HL-60 (cell line): ENCODE measurements at regions not wholly inside any gene's neighbourhood (a gene's known extent, or its start where the extent isn't known, plus 50 kb on each side); places are given as distances from the start of the nearest gene placed in this dataset.

ENCODE experiments used
- DNase-seq, 2 experiments: peaks; one replicate each; pipeline ENCODE4 v3.0.0-alpha.2; 2010 to 2020; ENCODE audit warnings: low read depth in 1 of 2, low spot score in 1 of 2
- H3K27ac ChIP-seq: fragments of 250-450 bp; sonication (Bioruptor Pico); replicated peaks from 2 replicates; pipeline ENCODE4 v1.5.1; 2020; ENCODE audit warnings: mild to moderate bottlenecking, moderate library complexity
- H3K27me3 ChIP-seq: fragments of 250-450 bp; sonication (Bioruptor Pico); 2 replicates; pipeline ENCODE4 v1.5.1; 2021; ENCODE audit warnings: mild to moderate bottlenecking, moderate library complexity; ENCODE audit not compliant: insufficient read depth, poor library complexity, severe bottlenecking
- H3K4me3 ChIP-seq: replicated peaks from 2 replicates; pipeline ENCODE4 v1.5.1; 2011; ENCODE audit warnings: mild to moderate bottlenecking, control low read depth, low read length; ENCODE audit not compliant: insufficient read depth
- GABPA ChIP-seq: IDR thresholded peaks from 2 replicates; pipeline ENCODE4 v1.6.1; 2012; ENCODE audit warnings: low read depth
- POLR2AphosphoS5 ChIP-seq: IDR thresholded peaks from 2 replicates; pipeline ENCODE4 v1.6.1; 2012; ENCODE audit warnings: low read depth
- SPI1 ChIP-seq: IDR thresholded peaks from 2 replicates; pipeline ENCODE4 v1.6.1; 2012; ENCODE audit warnings: low read depth, mild to moderate bottlenecking, borderline replicate concordance
- TF ChIP-seq, protein P1 (sequence below): IDR thresholded peaks from one replicate; pipeline ENCODE4 v1.5.1; 2011; ENCODE audit warnings: low read length, control low read depth, inconsistent platforms; ENCODE audit not compliant: insufficient read depth
- TF ChIP-seq, protein P2 (sequence below): IDR thresholded peaks from 2 replicates; pipeline ENCODE4 v1.6.1; 2012; ENCODE audit warnings: low read depth; ENCODE audit not compliant: insufficient replicate concordance

DNA sequence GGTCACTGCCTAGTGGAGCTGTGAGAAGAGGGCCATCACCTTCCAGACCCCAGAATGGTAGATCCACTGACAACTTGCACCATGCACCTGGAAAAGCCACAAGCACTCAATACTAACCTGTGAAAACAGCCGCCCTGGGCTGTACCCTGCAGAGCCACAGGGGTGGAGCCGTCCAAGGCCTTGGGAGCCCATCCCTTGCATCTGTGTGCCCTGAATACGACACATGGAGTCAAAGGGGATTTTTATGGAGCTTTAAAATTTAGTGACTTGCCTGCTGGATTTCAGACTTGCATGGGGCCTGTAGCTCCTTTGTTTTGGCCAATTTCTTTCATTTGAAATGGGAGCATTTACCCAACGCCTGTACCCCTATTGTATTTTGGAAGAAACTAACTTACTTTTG, 62.4 kb upstream of the HTR4 start:
- no peak for DNase-seq

DNA sequence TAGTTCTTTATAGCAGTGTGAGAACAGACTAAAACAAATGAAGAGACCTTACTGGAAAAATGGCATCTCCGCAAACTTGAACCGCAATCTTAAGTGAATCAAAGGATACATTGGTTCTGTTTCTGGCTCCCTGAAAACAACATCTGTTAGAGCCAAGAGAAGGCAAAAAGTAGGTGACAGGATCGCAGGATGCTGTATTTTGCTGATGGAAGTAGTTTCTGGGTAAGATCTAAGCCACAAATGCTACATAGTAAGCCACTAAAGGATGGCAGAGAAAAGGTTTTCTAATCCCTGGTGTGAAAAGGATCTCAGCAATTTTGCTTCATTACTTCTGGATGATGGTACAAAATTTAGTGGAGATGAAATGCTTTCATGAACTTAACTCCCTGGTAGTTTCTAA, 63.3 kb upstream of the HTR4 start:
- Histone ChIP-seq H3K27ac (no peak overlapping the region), H3K27me3 (peaks cover 5% of the 10 kb centered on the region), H3K4me3 (no peak overlapping the region)
- no peak for TF ChIP-seq SPI1
- TF ChIP-seq GABPA: no peak
- no peak for TF ChIP-seq POLR2AphosphoS5
- TF ChIP-seq, protein P1, sequence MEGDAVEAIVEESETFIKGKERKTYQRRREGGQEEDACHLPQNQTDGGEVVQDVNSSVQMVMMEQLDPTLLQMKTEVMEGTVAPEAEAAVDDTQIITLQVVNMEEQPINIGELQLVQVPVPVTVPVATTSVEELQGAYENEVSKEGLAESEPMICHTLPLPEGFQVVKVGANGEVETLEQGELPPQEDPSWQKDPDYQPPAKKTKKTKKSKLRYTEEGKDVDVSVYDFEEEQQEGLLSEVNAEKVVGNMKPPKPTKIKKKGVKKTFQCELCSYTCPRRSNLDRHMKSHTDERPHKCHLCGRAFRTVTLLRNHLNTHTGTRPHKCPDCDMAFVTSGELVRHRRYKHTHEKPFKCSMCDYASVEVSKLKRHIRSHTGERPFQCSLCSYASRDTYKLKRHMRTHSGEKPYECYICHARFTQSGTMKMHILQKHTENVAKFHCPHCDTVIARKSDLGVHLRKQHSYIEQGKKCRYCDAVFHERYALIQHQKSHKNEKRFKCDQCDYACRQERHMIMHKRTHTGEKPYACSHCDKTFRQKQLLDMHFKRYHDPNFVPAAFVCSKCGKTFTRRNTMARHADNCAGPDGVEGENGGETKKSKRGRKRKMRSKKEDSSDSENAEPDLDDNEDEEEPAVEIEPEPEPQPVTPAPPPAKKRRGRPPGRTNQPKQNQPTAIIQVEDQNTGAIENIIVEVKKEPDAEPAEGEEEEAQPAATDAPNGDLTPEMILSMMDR: no peak
- TF ChIP-seq, protein P2, sequence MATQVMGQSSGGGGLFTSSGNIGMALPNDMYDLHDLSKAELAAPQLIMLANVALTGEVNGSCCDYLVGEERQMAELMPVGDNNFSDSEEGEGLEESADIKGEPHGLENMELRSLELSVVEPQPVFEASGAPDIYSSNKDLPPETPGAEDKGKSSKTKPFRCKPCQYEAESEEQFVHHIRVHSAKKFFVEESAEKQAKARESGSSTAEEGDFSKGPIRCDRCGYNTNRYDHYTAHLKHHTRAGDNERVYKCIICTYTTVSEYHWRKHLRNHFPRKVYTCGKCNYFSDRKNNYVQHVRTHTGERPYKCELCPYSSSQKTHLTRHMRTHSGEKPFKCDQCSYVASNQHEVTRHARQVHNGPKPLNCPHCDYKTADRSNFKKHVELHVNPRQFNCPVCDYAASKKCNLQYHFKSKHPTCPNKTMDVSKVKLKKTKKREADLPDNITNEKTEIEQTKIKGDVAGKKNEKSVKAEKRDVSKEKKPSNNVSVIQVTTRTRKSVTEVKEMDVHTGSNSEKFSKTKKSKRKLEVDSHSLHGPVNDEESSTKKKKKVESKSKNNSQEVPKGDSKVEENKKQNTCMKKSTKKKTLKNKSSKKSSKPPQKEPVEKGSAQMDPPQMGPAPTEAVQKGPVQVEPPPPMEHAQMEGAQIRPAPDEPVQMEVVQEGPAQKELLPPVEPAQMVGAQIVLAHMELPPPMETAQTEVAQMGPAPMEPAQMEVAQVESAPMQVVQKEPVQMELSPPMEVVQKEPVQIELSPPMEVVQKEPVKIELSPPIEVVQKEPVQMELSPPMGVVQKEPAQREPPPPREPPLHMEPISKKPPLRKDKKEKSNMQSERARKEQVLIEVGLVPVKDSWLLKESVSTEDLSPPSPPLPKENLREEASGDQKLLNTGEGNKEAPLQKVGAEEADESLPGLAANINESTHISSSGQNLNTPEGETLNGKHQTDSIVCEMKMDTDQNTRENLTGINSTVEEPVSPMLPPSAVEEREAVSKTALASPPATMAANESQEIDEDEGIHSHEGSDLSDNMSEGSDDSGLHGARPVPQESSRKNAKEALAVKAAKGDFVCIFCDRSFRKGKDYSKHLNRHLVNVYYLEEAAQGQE: no peak
- no peak for DNase-seq

More for the DNA sequence above, 62.4 kb upstream of the HTR4 start:
- H3K27me3 ChIP-seq: no peaks in the 10 kb centered on the region
- TF ChIP-seq, protein P1: no peak
- TF ChIP-seq POLR2AphosphoS5: no peak
- TF ChIP-seq, protein P2: no peak
- TF ChIP-seq GABPA: no peak
- TF ChIP-seq SPI1: no peak
- no peak overlapping the region for H3K4me3 ChIP-seq
- no peak overlapping the region for H3K27ac ChIP-seq

DNA sequence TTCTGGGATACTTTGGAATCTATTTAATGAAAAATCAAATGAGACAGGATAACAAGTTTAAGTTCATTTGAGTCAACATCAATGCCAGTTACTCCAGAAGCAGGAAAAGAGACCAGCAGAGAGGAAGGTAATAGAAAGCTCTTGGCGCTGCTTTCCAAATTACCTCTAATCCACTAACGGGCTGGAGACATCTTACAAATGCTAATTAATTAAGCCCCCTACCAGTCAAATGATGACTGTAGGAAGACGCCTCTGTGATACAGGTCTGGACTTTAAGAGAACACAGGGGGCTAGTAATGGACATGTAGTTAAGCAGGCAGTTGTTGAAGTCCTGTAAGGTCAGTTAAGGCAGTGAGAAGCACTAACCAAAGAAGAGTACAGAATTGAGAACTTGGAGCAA, 65.3 kb upstream of the HTR4 start:
- Histone ChIP-seq H3K4me3 (no peak overlapping the region), H3K27ac (no peak overlapping the region), H3K27me3 (peaks cover 7% of the 10 kb centered on the region)
- no peak for DNase-seq
- TF ChIP-seq, protein P2: no peak
- TF ChIP-seq POLR2AphosphoS5 (no peak), SPI1 (no peak), GABPA (no peak)
- TF ChIP-seq, protein P1: no peak
